ENCODE measurements at regions not wholly inside any gene's neighbourhood (a gene's known extent, or its start where the extent isn't known, plus 50 kb on each side); places are given as distances from the start of the nearest gene placed in this dataset.

GRCh38 chr1:81364088-81364487, 436.6 kb upstream of the ADGRL2 start:
- no peaks in the 10 kb centered on the region for H3K9me2 ChIP-seq (ENCODE audit: insufficient read depth)
- 77 to 85% methylated on average over 1 of the region's 1 CpG for WGBS, 2 experiments (ENCODE audit: low coverage in 1 of 2, low lambda C conversion rate in 2 of 2, missing lambda C conversion rate in 2 of 2)
- DNase-seq, result no peak

GRCh38 chr1:81358151-81358550, 442.6 kb upstream of the ADGRL2 start:
- no peak overlapping the region for H2AFZ ChIP-seq
- H3F3A ChIP-seq (ENCODE audit: insufficient read depth), result no peaks in the 10 kb centered on the region
- H4K20me1 ChIP-seq (ENCODE audit: insufficient read depth), result no peaks in the 10 kb centered on the region
- no peak overlapping the region for H3K9ac ChIP-seq
- no peaks in the 10 kb centered on the region for H3K27me3 ChIP-seq (replicated peaks; ENCODE audit: insufficient read depth)
- H3K4me3 ChIP-seq, result no peak overlapping the region
- in situ Hi-C loops (cut with MboI), result no loop called here
- H3K9me2 ChIP-seq (ENCODE audit: insufficient read depth), result no peaks in the 10 kb centered on the region
- H3K4me2 ChIP-seq (ENCODE audit: unreplicated experiment), result no peak overlapping the region
- H3K9me3 ChIP-seq (ENCODE audit: low read depth), result no peaks in the 10 kb centered on the region
- no peak for DNase-seq
- H3K4me1 ChIP-seq (ENCODE audit: insufficient read depth), result no peaks in the 10 kb centered on the region
- H3K79me2 ChIP-seq (ENCODE audit: insufficient read depth), result no peaks in the 10 kb centered on the region
- 33 to 42% methylated on average over 1 of the region's 1 CpG for WGBS, 2 experiments (ENCODE audit: low coverage in 1 of 2, low lambda C conversion rate in 2 of 2, missing lambda C conversion rate in 2 of 2)
- TF ChIP-seq EZH2phosphoT487 (IDR thresholded peaks at IDR 0.05; ENCODE audit: insufficient read depth, low read depth) (no peak), EZH2 (IDR thresholded peaks at IDR 0.05; ENCODE audit: insufficient read depth, poor library complexity, severe bottlenecking) (no peak)
- no peak overlapping the region for H3K27ac ChIP-seq
- H3K36me3 ChIP-seq (ENCODE audit: low read depth), result no peaks in the 10 kb centered on the region

More at GRCh38 chr1:81364088-81364487, 436.6 kb upstream of the ADGRL2 start:
- Histone ChIP-seq H3K36me3 (ENCODE audit: low read depth) (no peaks in the 10 kb centered on the region), H3K4me2 (ENCODE audit: unreplicated experiment) (no peak overlapping the region), H3K4me1 (ENCODE audit: insufficient read depth) (no peaks in the 10 kb centered on the region), H2AFZ (no peak overlapping the region), H4K20me1 (ENCODE audit: insufficient read depth) (no peaks in the 10 kb centered on the region), H3K9ac (no peak overlapping the region), H3K27me3 (replicated peaks; ENCODE audit: insufficient read depth) (no peaks in the 10 kb centered on the region), H3K4me3 (no peak overlapping the region), H3K27ac (no peak overlapping the region), H3F3A (ENCODE audit: insufficient read depth) (no peaks in the 10 kb centered on the region), H3K79me2 (ENCODE audit: insufficient read depth) (no peaks in the 10 kb centered on the region), H3K9me3 (ENCODE audit: low read depth) (no peaks in the 10 kb centered on the region)
- in situ Hi-C loops (cut with MboI), result no loop called here
- TF ChIP-seq EZH2phosphoT487 (IDR thresholded peaks at IDR 0.05; ENCODE audit: insufficient read depth, low read depth), result no peak
- TF ChIP-seq EZH2 (IDR thresholded peaks at IDR 0.05; ENCODE audit: insufficient read depth, poor library complexity, severe bottlenecking), result no peak

- no peaks in the 10 kb centered on the region for H3K9me2 ChIP-seq (ENCODE audit: insufficient read depth)
- in situ Hi-C loops (cut with MboI), result no loop called here
- no peak overlapping the region for H2AFZ ChIP-seq
- no peaks in the 10 kb centered on the region for H3K9me3 ChIP-seq (ENCODE audit: low read depth)
- no peak for DNase-seq
- no peaks in the 10 kb centered on the region for H3K4me1 ChIP-seq (ENCODE audit: insufficient read depth)
- H3K27ac ChIP-seq, result no peak overlapping the region
- TF ChIP-seq EZH2 (IDR thresholded peaks at IDR 0.05; ENCODE audit: insufficient read depth, poor library complexity, severe bottlenecking), result no peak
- no peak for TF ChIP-seq EZH2phosphoT487 (IDR thresholded peaks at IDR 0.05; ENCODE audit: insufficient read depth, low read depth)
- no peaks in the 10 kb centered on the region for H3K27me3 ChIP-seq (replicated peaks; ENCODE audit: insufficient read depth)
- H3K4me3 ChIP-seq, result no peak overlapping the region
- H3K9ac ChIP-seq, result no peak overlapping the region
- H3F3A ChIP-seq (ENCODE audit: insufficient read depth), result no peaks in the 10 kb centered on the region
- WGBS, 2 experiments (ENCODE audit: low coverage in 1 of 2, low lambda C conversion rate in 2 of 2, missing lambda C conversion rate in 2 of 2), result 26 to 36% methylated on average over 5 of the region's 5 CpGs
- H4K20me1 ChIP-seq (ENCODE audit: insufficient read depth), result no peaks in the 10 kb centered on the region
- H3K36me3 ChIP-seq (ENCODE audit: low read depth), result no peaks in the 10 kb centered on the region
- H3K79me2 ChIP-seq (ENCODE audit: insufficient read depth), result no peaks in the 10 kb centered on the region
- no peak overlapping the region for H3K4me2 ChIP-seq (ENCODE audit: unreplicated experiment)
These were observed 448.9 kb upstream of the ADGRL2 start for GRCh38 chr1:81351864-81352263.

GRCh38 chr1:81349194-81349965, 451.4 kb upstream of the ADGRL2 start:
- Histone ChIP-seq H3F3A (ENCODE audit: insufficient read depth) (no peaks in the 10 kb centered on the region), H3K27ac (no peak overlapping the region), H3K4me1 (ENCODE audit: insufficient read depth) (no peaks in the 10 kb centered on the region), H4K20me1 (ENCODE audit: insufficient read depth) (no peaks in the 10 kb centered on the region), H3K9me2 (ENCODE audit: insufficient read depth) (no peaks in the 10 kb centered on the region), H3K79me2 (ENCODE audit: insufficient read depth) (no peaks in the 10 kb centered on the region), H3K4me3 (no peak overlapping the region), H3K9me3 (ENCODE audit: low read depth) (no peaks in the 10 kb centered on the region), H3K27me3 (replicated peaks; ENCODE audit: insufficient read depth) (no peaks in the 10 kb centered on the region), H2AFZ (no peak overlapping the region), H3K4me2 (ENCODE audit: unreplicated experiment) (no peak overlapping the region), H3K9ac (no peak overlapping the region), H3K36me3 (ENCODE audit: low read depth) (no peaks in the 10 kb centered on the region)
- in situ Hi-C loops (cut with MboI), result no loop called here
- DNase-seq, result no peak
- TF ChIP-seq EZH2 (IDR thresholded peaks at IDR 0.05; ENCODE audit: insufficient read depth, poor library complexity, severe bottlenecking), result no peak
- no peak for TF ChIP-seq EZH2phosphoT487 (IDR thresholded peaks at IDR 0.05; ENCODE audit: insufficient read depth, low read depth)
- WGBS, 2 experiments (ENCODE audit: low coverage in 1 of 2, low lambda C conversion rate in 2 of 2, missing lambda C conversion rate in 2 of 2), result 24 to 31% methylated on average over 3 of the region's 3 CpGs

Measured in GM23248 (cell line).